GM18526 (cell line): ENCODE measurements at regions not wholly inside any gene's neighbourhood (a gene's known extent, or its start where the extent isn't known, plus 50 kb on each side); places are given as distances from the start of the nearest gene placed in this dataset.

Experiments used
- POLR2A ChIP-seq: IDR thresholded peaks from 3 replicates; pipeline ENCODE4 v1.6.1; 2011; ENCODE audit not compliant: insufficient read length; ENCODE audit errors: extremely low read depth

GRCh38 chr1:38477811-38478210 lies 381.8 kb downstream of the RRAGC start:
- no peak for TF ChIP-seq POLR2A

GRCh38 chr1:38476850-38477178 lies 382.8 kb downstream of the RRAGC start:
- TF ChIP-seq POLR2A: no peak

- TF ChIP-seq POLR2A: peak; percentile 24
These were observed 383.3 kb downstream of the RRAGC start for GRCh38 chr1:38476111-38476849.

GRCh38 chr1:38475624-38476005 lies 384.0 kb downstream of the RRAGC start:
- TF ChIP-seq POLR2A: no peak

GRCh38 chr1:38474738-38475623 lies 384.6 kb downstream of the RRAGC start:
- no peak for TF ChIP-seq POLR2A

GRCh38 chr1:38466487-38466886 lies 393.1 kb downstream of the RRAGC start:
- TF ChIP-seq POLR2A: no peak

- TF ChIP-seq POLR2A: no peak
These were observed 394.1 kb downstream of the RRAGC start for GRCh38 chr1:38465460-38465859.

GRCh38 chr1:38464071-38464661 lies 395.4 kb downstream of the RRAGC start:
- no peak for TF ChIP-seq POLR2A

- no peak for TF ChIP-seq POLR2A
These were observed 396.5 kb downstream of the RRAGC start for GRCh38 chr1:38463074-38463473.

- no peak for TF ChIP-seq POLR2A
These were observed 403.1 kb downstream of the RRAGC start for GRCh38 chr1:38456531-38456876.

GRCh38 chr1:38455829-38456530 lies 403.6 kb downstream of the RRAGC start:
- TF ChIP-seq POLR2A: no peak

- TF ChIP-seq POLR2A: no peak
These were observed 404.7 kb downstream of the RRAGC start for GRCh38 chr1:38454749-38455441.

- no peak for TF ChIP-seq POLR2A
These were observed 405.3 kb downstream of the RRAGC start for GRCh38 chr1:38454236-38454635.

GRCh38 chr1:38452246-38452645 lies 405.7 kb upstream of the POU3F1 start:
- TF ChIP-seq POLR2A: no peak

- TF ChIP-seq POLR2A: no peak
These were observed 405.0 kb upstream of the POU3F1 start for GRCh38 chr1:38451541-38451993.

- no peak for TF ChIP-seq POLR2A
These were observed 402.3 kb upstream of the POU3F1 start for GRCh38 chr1:38448893-38449292.

GRCh38 chr1:38446936-38447335 lies 400.3 kb upstream of the POU3F1 start:
- TF ChIP-seq POLR2A: no peak
